Fibroblast of pulmonary artery (primary cell): ENCODE measurements at regions not wholly inside any gene's neighbourhood (a gene's known extent, or its start where the extent isn't known, plus 50 kb on each side); places are given as distances from the start of the nearest gene placed in this dataset.
"Not testable (repeated sequence)": the region's sequence is repeated elsewhere in the genome, so short reads cannot be mapped to it uniquely, and the experiment has no call there.

Source experiments
- DNase-seq: peaks from one replicate; pipeline ENCODE4 v3.0.0-alpha.2; 2010; ENCODE audit warnings: low read depth
- H3K4me3 ChIP-seq: replicated peaks from 2 replicates; pipeline ENCODE4 v1.5.1; 2011; ENCODE audit warnings: low read depth, mild to moderate bottlenecking, control low read depth, low read length, moderate library complexity
- CTCF ChIP-seq: IDR thresholded peaks from 2 replicates; pipeline ENCODE4 v1.5.1; 2011; ENCODE audit warnings: mild to moderate bottlenecking, control low read depth, low read length, inconsistent platforms; ENCODE audit errors: missing control alignments

GRCh38 chr4:60482921-60483351, 717.2 kb upstream of the ADGRL3 start:
- no peak for DNase-seq
- H3K4me3 ChIP-seq: no peak overlapping the region
- no peak for TF ChIP-seq CTCF

- no peak overlapping the region for H3K4me3 ChIP-seq
- no peak for TF ChIP-seq CTCF
- no peak for DNase-seq
Observed at GRCh38 chr4:60485276-60485675, 714.9 kb upstream of the ADGRL3 start.

- not testable (repeated sequence) for DNase-seq, H3K4me3 ChIP-seq
Observed at GRCh38 chr4:60487118-60487761, 712.9 kb upstream of the ADGRL3 start.

GRCh38 chr4:60500810-60501209, 699.3 kb upstream of the ADGRL3 start:
- TF ChIP-seq CTCF: no peak

GRCh38 chr4:60502733-60503132, 697.4 kb upstream of the ADGRL3 start:
- no peak for DNase-seq
- TF ChIP-seq CTCF: no peak
- no peak overlapping the region for H3K4me3 ChIP-seq

More at GRCh38 chr4:60500810-60501209, 699.3 kb upstream of the ADGRL3 start:
- DNase-seq: no peak
- no peak overlapping the region for H3K4me3 ChIP-seq

- DNase-seq: no peak
- TF ChIP-seq CTCF: no peak
- no peak overlapping the region for H3K4me3 ChIP-seq
Observed at GRCh38 chr4:60506061-60506460, 694.1 kb upstream of the ADGRL3 start.

GRCh38 chr4:60522265-60522664, 677.9 kb upstream of the ADGRL3 start:
- no peak for DNase-seq
- TF ChIP-seq CTCF: no peak
- no peak overlapping the region for H3K4me3 ChIP-seq
